Right cardiac atrium (tissue), 5 donors: ENCODE measurements at regions not wholly inside any gene's neighbourhood (a gene's known extent, or its start where the extent isn't known, plus 50 kb on each side); places are given as distances from the start of the nearest gene placed in this dataset.
"Not testable (repeated sequence)": the region's sequence is repeated elsewhere in the genome, so short reads cannot be mapped to it uniquely, and the experiment has no call there.

Experiments
- ATAC-seq, 2 donors: fragments of 200-7000 bp; cut with Tn5 transposase; one replicate each; pipeline versions ENCODE4 v1.8.0 to v1.9.1; 2020; ENCODE audit warnings: moderate library complexity in 2 of 2, mild to moderate bottlenecking in 1 of 2
- DNase-seq, 3 donors: peaks; one replicate each; pipeline ENCODE4 v3.0.0-alpha.2; 2020
- H3K27ac ChIP-seq: one replicate; pipeline ENCODE4 v1.5.1; 2013; ENCODE audit warnings: mild to moderate bottlenecking, low read length, control low read depth, moderate library complexity
- H3K27me3 ChIP-seq: one replicate; pipeline ENCODE4 v1.6.1; 2013; ENCODE audit not compliant: control insufficient read depth, insufficient read depth
- H3K4me1 ChIP-seq: one replicate; pipeline ENCODE4 v1.6.1; 2013; ENCODE audit warnings: low read length; ENCODE audit not compliant: control insufficient read depth, insufficient read depth
- H3K4me3 ChIP-seq: one replicate; pipeline ENCODE4 v1.5.1; 2013; ENCODE audit warnings: low read length, control low read depth
- H3K9me3 ChIP-seq: one replicate; pipeline ENCODE4 v1.6.1; 2013; ENCODE audit warnings: low read length; ENCODE audit not compliant: control insufficient read depth
- WGBS: extraction: QIAGEN DNeasy Blood & Tissue Kit; methylation state at CpG from one replicate; pipeline ENCODE4 v1.1.7; 2013; 5-methylcytosine and 5-hydroxymethylcytosine counted together
- intact Hi-C, 4 donors: fragments of 100-400 bp; cut with DNase I; formaldehyde crosslinking; loops; one replicate each; pipeline versions ENCODE4 v1.11.0 to v1.14.0; 2022 to 2023
- donor health status: healthy with polysubstance abuse.
- donor health status: DM: no; HTN: yes; CAD: no.
- donor health status: DM: no; HTN: no; CAD: no.
- donor health status: DM: no; HTN: yes; CAD: no; lungs with severe emphysema.
- donor health status: DM: yes; HTN: yes; CAD: no.

DNA sequence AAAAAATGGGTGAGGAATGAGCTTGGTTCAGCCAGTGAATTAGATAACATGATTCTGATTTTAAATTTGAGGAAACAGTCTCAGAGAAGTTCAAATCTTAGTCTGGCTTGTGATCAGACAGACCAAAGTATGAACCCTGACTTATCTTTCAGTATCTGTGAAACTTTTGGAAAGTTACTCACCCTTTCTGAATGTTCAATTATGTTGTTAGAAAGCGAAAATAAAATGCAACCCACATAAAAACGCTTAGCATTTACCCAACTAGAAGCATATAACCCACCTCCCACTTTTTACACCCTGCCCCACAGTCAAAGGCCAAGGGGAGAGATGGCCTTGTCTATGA, 319.7 kb downstream of the SPATA31A1 start:
- intact Hi-C loops, H3K4me1 ChIP-seq, DNase-seq, ATAC-seq, H3K27ac ChIP-seq, H3K27me3 ChIP-seq, H3K9me3 ChIP-seq, H3K4me3 ChIP-seq: not testable (repeated sequence)
- no CpG with 5 or more reads among the region's 2 CpGs for WGBS

DNA sequence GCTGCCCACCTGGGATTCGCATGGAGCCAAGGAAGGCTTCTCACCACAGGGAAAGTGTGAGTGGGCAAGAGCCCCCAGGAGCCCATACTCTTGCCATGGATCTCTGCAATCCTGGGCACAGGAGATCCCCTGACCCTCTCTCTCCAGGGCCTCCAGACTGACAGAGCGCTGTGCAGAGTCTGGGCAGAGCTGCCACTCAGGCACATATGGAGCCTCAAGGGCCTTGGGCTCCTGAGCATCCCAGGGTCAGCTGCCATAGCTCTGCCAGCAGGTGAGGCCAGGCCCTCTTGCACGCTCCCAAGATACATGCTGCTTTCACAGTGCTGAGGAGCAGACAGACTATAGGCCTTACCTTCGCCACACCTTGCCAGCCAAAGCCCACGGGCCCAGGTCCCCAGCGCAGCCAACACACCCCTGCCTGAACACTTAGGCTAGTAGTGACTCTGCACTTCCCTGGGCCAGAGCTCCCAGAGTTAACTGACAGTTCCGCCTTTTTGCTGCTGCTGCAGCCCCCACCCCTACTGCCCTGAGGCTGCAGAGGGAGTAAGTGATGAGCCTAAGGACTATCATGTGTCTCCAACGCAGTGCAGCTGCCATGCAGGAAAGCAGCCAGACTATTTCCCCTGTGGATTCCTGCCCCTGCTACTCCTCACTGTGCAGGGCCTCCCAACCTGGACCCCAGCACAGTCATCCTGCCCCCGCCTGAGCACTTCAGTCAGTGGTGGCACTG, 323.2 kb downstream of the SPATA31A1 start:
- H3K27me3 ChIP-seq, H3K27ac ChIP-seq, H3K4me3 ChIP-seq, H3K9me3 ChIP-seq, DNase-seq, H3K4me1 ChIP-seq, intact Hi-C loops, ATAC-seq: not testable (repeated sequence)
- WGBS: no CpG with 5 or more reads among the region's 9 CpGs

- H3K4me1 ChIP-seq, H3K27ac ChIP-seq, intact Hi-C loops, H3K4me3 ChIP-seq, ATAC-seq, DNase-seq, H3K27me3 ChIP-seq, H3K9me3 ChIP-seq: not testable (repeated sequence)
- WGBS: 29% methylated on average over 1 of the region's 6 CpGs
These were observed 325.4 kb downstream of the SPATA31A1 start for GRCh38 chr9:39680694-39681401.

DNA sequence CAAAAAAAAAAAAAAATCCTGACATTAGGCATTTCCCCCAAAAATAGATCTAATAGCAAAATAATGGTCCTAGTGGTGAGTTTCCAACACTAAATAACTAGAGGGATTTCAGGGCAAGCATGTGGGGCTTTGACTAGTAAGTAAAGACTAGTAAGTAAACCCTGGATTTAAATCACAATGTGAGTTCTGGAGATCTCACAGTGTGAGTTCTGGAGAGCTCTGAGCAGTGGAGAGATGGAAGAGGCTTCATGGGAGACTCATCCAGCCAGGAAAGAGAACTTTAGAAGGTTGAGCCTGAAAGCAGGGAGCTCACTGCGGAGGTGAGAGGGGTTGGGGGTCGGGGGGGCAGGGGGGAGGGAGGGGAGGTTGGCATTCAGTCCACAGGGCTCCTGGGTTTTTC, 373.4 kb downstream of the SPATA31A1 start:
- intact Hi-C loops, ATAC-seq, H3K4me3 ChIP-seq, DNase-seq, H3K27me3 ChIP-seq, H3K4me1 ChIP-seq, H3K27ac ChIP-seq, H3K9me3 ChIP-seq: not testable (repeated sequence)
- WGBS: no CpG with 5 or more reads among the region's 2 CpGs

- H3K27me3 ChIP-seq, DNase-seq, ATAC-seq, H3K4me1 ChIP-seq, H3K9me3 ChIP-seq, H3K4me3 ChIP-seq, intact Hi-C loops, H3K27ac ChIP-seq: not testable (repeated sequence)
- WGBS: 22% methylated on average over 3 of the region's 17 CpGs
These were observed 389.4 kb downstream of the SPATA31A1 start for GRCh38 chr9:39744898-39745297.

DNA sequence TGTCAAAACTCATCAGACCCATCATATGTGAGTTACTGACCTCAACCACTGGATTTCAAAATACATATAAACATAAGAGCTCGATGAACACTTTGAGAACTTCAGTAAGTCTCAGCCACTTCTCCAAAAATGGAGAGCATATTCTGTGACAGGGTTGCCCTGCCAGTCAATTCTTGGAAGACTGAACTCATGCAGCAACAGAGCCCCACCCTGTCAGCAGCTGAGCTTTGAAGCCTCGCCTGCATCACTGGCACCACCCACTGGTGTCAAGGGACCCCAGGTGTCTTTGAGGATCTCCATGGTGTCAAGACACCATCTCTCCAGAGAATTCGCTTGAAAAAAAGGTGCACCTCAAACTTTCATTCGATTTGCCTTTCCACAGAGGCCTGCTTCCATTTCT, 420.1 kb downstream of the SPATA31A1 start:
- DNase-seq, H3K27me3 ChIP-seq, H3K27ac ChIP-seq, ATAC-seq, intact Hi-C loops, H3K4me1 ChIP-seq, H3K4me3 ChIP-seq, H3K9me3 ChIP-seq: not testable (repeated sequence)
- no CpG with 5 or more reads among the region's 4 CpGs for WGBS

DNA sequence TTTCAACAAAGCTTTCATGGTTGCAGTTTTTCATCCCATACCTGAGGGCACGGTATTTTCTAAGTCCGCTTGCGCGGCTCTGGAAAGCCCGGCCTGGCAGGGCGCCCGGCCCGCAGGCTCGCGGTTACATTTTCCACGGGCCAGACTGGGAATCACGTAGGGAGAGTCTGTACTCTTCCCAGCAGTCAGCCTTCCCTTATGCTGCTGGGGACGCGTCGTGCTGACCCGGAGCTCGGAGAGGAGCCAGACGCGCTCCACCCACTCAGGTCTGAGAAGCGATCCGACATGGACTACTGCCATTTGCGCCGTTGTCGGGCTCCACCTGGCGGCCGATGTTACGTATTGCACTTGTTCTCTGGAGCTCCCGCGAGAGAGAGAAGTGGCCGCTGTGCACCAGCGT, 435.9 kb downstream of the SPATA31A1 start:
- H3K27me3 ChIP-seq, H3K27ac ChIP-seq, intact Hi-C loops, H3K4me3 ChIP-seq, H3K4me1 ChIP-seq, H3K9me3 ChIP-seq: not testable (repeated sequence)
- WGBS: 8% methylated on average over 16 of the region's 31 CpGs
- DNase-seq (peak; percentile 55 to 75 (median 74)), ATAC-seq (peak; percentile 100)

GRCh38 chr9:39797935-39798334, 442.5 kb downstream of the SPATA31A1 start:
- 88% methylated on average over 2 of the region's 8 CpGs for WGBS
- H3K27ac ChIP-seq, H3K4me3 ChIP-seq, ATAC-seq, H3K9me3 ChIP-seq, intact Hi-C loops, H3K4me1 ChIP-seq, H3K27me3 ChIP-seq: not testable (repeated sequence)
- peak; percentile 7 to 20 (median 11) for DNase-seq

- DNase-seq: peak in 2 of 3 donors; percentile 14 to 28
These were observed 443.8 kb downstream of the SPATA31A1 start for GRCh38 chr9:39799252-39799651.

DNA sequence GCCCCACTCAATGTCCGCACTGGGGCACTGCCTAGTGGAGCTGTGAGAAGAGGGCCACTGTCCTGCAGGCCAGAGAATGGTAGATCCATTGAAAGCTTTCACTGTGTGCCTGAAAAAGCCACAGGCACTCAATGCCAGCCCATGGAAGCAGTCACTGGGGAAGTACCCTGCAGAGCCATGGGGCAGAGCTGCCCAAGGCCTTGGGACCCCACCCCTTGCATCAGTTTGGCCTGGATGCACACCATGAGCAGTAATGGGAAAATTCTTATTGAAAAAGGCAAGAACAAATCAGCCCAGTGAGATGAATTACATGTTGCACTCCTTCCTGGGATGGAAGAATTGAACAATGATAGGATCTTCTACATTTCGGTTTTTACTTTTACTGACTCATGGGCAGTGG, 447.1 kb downstream of the SPATA31A1 start:
- intact Hi-C loops, H3K4me1 ChIP-seq: not testable (repeated sequence)
- WGBS: no CpG with 5 or more reads among the region's 2 CpGs

More at GRCh38 chr9:39799252-39799651, 443.8 kb downstream of the SPATA31A1 start:
- intact Hi-C loops, H3K27me3 ChIP-seq, H3K27ac ChIP-seq, ATAC-seq, H3K4me1 ChIP-seq, H3K9me3 ChIP-seq, H3K4me3 ChIP-seq: not testable (repeated sequence)
- 92% methylated on average over 3 of the region's 11 CpGs for WGBS

DNA sequence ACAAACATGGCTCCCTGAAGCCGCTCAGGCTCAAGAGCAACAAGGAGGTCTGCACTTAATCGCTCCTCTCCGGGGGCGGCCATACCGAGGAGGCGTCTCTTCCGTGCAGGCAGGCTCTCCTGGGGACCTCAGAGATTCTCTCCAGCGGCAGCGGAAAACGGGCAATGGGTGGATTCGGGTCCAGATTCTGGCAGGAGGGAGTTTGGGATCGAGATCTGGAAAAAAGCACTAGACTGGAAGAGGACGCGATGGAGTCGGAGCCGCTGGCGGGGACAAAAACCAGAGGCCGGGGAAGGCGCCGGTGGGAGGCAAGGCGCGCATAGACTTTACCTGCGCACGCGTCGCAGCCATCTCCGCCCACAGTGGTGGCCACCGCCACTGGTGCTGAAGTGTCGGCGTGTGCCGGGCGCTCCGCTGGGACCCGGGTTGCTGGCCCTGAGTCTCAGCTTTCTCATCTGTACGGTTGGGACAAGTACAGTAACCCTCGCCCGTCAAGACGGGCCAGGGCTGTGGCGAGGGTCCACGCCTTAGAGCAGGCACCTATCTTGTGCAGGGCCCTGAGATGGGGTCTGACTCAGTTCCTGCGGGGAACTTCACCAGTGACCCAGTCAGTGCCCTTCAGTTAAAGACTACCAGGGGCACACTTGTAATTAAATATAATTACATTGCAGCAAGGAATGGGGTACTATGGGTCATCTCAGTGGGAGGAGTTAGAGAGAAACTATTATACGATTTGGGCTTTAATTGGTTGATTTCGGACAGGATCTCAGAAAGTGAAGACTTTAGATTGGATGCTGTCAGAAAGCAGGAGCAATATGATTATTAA, 454.1 kb downstream of the SPATA31A1 start:
- Histone ChIP-seq H3K27ac (peak overlapping the region; percentile 65), H3K4me3 (peak overlapping the region; percentile 77)
- WGBS: 1% methylated on average over 29 of the region's 43 CpGs
- H3K27me3 ChIP-seq, H3K4me1 ChIP-seq, H3K9me3 ChIP-seq, intact Hi-C loops: not testable (repeated sequence)
- ATAC-seq (peak in 1 of 2 donors; percentile 80), DNase-seq (peak; percentile 78 to 90 (median 86))

More for the DNA sequence above, 447.1 kb downstream of the SPATA31A1 start:
- ATAC-seq, H3K27ac ChIP-seq, H3K4me3 ChIP-seq, H3K9me3 ChIP-seq, H3K27me3 ChIP-seq, DNase-seq: not testable (repeated sequence)
